Activated B cell treated with CpG ODN at 0.5 μM for 24 hours (primary cell): ENCODE measurements at regions not wholly inside any gene's neighbourhood (a gene's known extent, or its start where the extent isn't known, plus 50 kb on each side); places are given as distances from the start of the nearest gene placed in this dataset.

Source experiments
- ATAC-seq: fragments of 200-7000 bp; cut with Tn5 transposase; one replicate; pipeline ENCODE4 v1.10.0; 2021; ENCODE audit warnings: low read depth, mild to moderate bottlenecking, moderate library complexity
- CTCF ChIA-PET: fragments of 350-600 bp; sonication (Branson Sonifier 250); formaldehyde crosslinking; loops from one replicate; lab custom pipeline; 2021; ENCODE audit warnings: antibody characterized with exemption; lab: Charles Lee
- POLR2A ChIA-PET: fragments of 350-600 bp; sonication (Branson Sonifier 250); formaldehyde crosslinking; loops from one replicate; lab custom pipeline; 2021; ENCODE audit warnings: antibody characterized with exemption; lab: Charles Lee
- DNase-seq: peaks from one replicate; pipeline ENCODE4 v3.0.0; 2022
- H3K27ac Mint-ChIP-seq: one replicate; pipeline ENCODE4 v1.8.0; 2020; ENCODE audit warnings: mixed read lengths
- H3K27me3 Mint-ChIP-seq: one replicate; pipeline ENCODE4 v1.8.0; 2021; ENCODE audit warnings: mixed read lengths
- H3K36me3 Mint-ChIP-seq: one replicate; pipeline ENCODE4 v1.8.0; 2021; ENCODE audit warnings: low read depth, mixed read lengths
- H3K4me1 Mint-ChIP-seq: one replicate; pipeline ENCODE4 v1.8.0; 2021; ENCODE audit warnings: mixed read lengths
- H3K4me3 Mint-ChIP-seq: one replicate; pipeline ENCODE4 v1.8.0; 2020; ENCODE audit warnings: mild to moderate bottlenecking, mixed read lengths
- H3K9me3 Mint-ChIP-seq: one replicate; pipeline ENCODE4 v1.8.0; 2020; ENCODE audit warnings: mixed read lengths
- CTCF ChIP-seq: fragments of 200-600 bp; IDR thresholded peaks from one replicate; pipeline ENCODE4 v1.8.0; 2022; ENCODE audit warnings: antibody characterized with exemption, mild to moderate bottlenecking
- intact Hi-C: fragments of 100-400 bp; cut with micrococcal nuclease; formaldehyde crosslinking; loops from one replicate; pipeline ENCODE4 v1.15.1; 2024

GRCh38 chr4:24422644-24423043 is 161.7 kb downstream of the DHX15 start:
- H3K9me3 Mint-ChIP-seq: no peaks in the 10 kb centered on the region

GRCh38 chr4:24419181-24420034 is 164.9 kb downstream of the DHX15 start:
- intact Hi-C loops: no loop called here
- Mint-ChIP-seq H3K27ac (no peak overlapping the region), H3K4me3 (no peak overlapping the region), H3K27me3 (no peaks in the 10 kb centered on the region), H3K4me1 (peaks cover 2% of the 10 kb centered on the region), H3K9me3 (no peaks in the 10 kb centered on the region), H3K36me3 (no peaks in the 10 kb centered on the region)
- TF ChIP-seq CTCF: peak; percentile 69
- POLR2A ChIA-PET: no interaction called here
- DNase-seq (peak; percentile 28), ATAC-seq (no peak)
- CTCF ChIA-PET: interaction anchor here (0.8 to 2.5 kb wide), 7 partner anchors 10 to 1522 kb away, joined by 3 to 11 read pairs (median 4); no protein-coding TSS in a partner anchor

More at GRCh38 chr4:24422644-24423043, 161.7 kb downstream of the DHX15 start:
- intact Hi-C loops: no loop called here
- ChIA-PET CTCF (no interaction called here), POLR2A (no interaction called here)
- Mint-ChIP-seq H3K27ac (no peak overlapping the region), H3K27me3 (no peaks in the 10 kb centered on the region), H3K4me1 (peaks cover 2% of the 10 kb centered on the region), H3K36me3 (no peaks in the 10 kb centered on the region), H3K4me3 (no peak overlapping the region)
- ATAC-seq (no peak), DNase-seq (no peak)
- TF ChIP-seq CTCF: no peak

GRCh38 chr4:24417206-24417605 is 167.1 kb downstream of the DHX15 start:
- Mint-ChIP-seq H3K4me3 (no peak overlapping the region), H3K36me3 (no peaks in the 10 kb centered on the region), H3K27ac (no peak overlapping the region), H3K27me3 (no peaks in the 10 kb centered on the region), H3K4me1 (peaks cover 2% of the 10 kb centered on the region), H3K9me3 (no peaks in the 10 kb centered on the region)
- CTCF ChIA-PET: no interaction called here
- no peak for TF ChIP-seq CTCF
- POLR2A ChIA-PET: no interaction called here
- intact Hi-C loops: no loop called here
- DNase-seq (no peak), ATAC-seq (no peak)

GRCh38 chr4:24416293-24416692 is 168.1 kb downstream of the DHX15 start:
- ATAC-seq: no peak
- Mint-ChIP-seq H3K27me3 (no peaks in the 10 kb centered on the region), H3K9me3 (no peaks in the 10 kb centered on the region), H3K4me1 (peaks cover 2% of the 10 kb centered on the region), H3K27ac (no peak overlapping the region), H3K4me3 (no peak overlapping the region), H3K36me3 (no peaks in the 10 kb centered on the region)
- ChIA-PET CTCF (no interaction called here), POLR2A (no interaction called here)
- no peak for TF ChIP-seq CTCF
- intact Hi-C loops: no loop called here
- no peak for DNase-seq

GRCh38 chr4:24413311-24413784 is 171.0 kb downstream of the DHX15 start:
- ATAC-seq (no peak), DNase-seq (no peak)
- no peak overlapping the region for H3K27ac Mint-ChIP-seq
- intact Hi-C loops: no loop called here
- CTCF ChIA-PET: no interaction called here
- H3K4me3 Mint-ChIP-seq: no peak overlapping the region
- no peaks in the 10 kb centered on the region for H3K27me3 Mint-ChIP-seq
- H3K9me3 Mint-ChIP-seq: no peaks in the 10 kb centered on the region
- TF ChIP-seq CTCF: no peak
- POLR2A ChIA-PET: no interaction called here
- H3K36me3 Mint-ChIP-seq: no peaks in the 10 kb centered on the region
- H3K4me1 Mint-ChIP-seq: no peaks in the 10 kb centered on the region
